Erythroblast (primary cell): ENCODE measurements at regions not wholly inside any gene's neighbourhood (a gene's known extent, or its start where the extent isn't known, plus 50 kb on each side); places are given as distances from the start of the nearest gene placed in this dataset.
"Not testable (repeated sequence)": the region's sequence is repeated elsewhere in the genome, so short reads cannot be mapped to it uniquely, and the experiment has no call there.

Experiments used
- GATA1 ChIP-seq: IDR thresholded peaks from 2 replicates; pipeline ENCODE4 v1.6.1; 2011; ENCODE audit warnings: low read depth, mild to moderate bottlenecking, control low read depth, low read length, moderate library complexity
- POLR2A ChIP-seq: IDR thresholded peaks from 2 replicates; pipeline ENCODE4 v1.6.1; 2011; ENCODE audit warnings: mild to moderate bottlenecking, low read length

DNA sequence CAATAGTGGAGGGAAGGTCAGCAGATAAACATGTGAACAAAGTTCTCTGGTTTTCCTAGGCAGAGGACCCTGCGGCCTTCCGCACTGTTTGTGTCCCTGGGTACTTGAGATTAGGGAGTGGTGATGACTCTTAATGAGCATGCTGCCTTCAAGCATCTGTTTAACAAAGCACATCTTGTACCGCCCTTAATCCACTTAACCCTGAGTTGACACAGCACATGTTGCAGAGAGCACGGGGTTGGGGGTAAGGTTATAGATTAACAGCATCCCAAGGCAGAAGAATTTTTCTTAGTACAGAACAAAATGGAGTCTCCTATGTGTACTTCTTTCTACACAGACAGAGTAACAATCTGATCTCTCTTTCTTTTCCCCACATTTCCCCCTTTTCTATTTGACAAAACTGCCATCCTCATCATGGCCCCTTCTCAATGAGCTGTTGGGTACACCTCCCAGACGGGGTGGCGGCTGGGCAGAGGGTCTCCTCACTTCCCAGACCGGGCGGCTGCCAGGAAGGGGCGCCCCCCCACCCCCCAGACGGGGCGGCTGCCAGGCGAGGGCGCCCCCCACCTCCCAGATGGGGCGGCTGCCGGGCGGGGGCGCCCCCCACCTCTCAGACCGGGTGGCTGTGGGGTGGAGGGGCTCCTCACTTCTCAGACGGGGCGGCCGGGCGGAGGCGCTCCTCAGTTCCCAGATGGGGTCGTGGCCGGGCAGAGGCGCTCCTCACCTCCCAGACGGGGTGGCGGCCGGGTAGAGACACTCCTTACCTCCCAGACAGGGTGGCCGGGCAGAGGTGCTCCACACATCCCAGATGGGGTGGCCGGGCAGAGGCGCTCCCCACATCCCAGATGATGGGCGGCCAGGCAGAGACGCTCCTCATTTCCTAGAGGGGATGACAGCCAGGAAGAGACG lies 361.6 kb upstream of the SGO1 start:
- TF ChIP-seq POLR2A, GATA1: not testable (repeated sequence)
